Naive thymus-derived CD8-positive, alpha-beta T cell (primary cell): ENCODE measurements at regions not wholly inside any gene's neighbourhood (a gene's known extent, or its start where the extent isn't known, plus 50 kb on each side); places are given as distances from the start of the nearest gene placed in this dataset.
"Not testable (repeated sequence)": the region's sequence is repeated elsewhere in the genome, so short reads cannot be mapped to it uniquely, and the experiment has no call there.

Experiments
- ATAC-seq, 2 donors: fragments of 150-1000 bp; cut with Tn5 transposase in 1 of 2; sonication (Bioruptor Pico), chemical (Tn5 transposase) in 1 of 2; 1 replicate in 1 of 2; 2 replicates in 1 of 2; pipeline ENCODE4 v1.10.0; 2021; ENCODE audit warnings: mild to moderate bottlenecking in 2 of 2, moderate library complexity in 2 of 2
- POLR2A ChIA-PET: fragments of 350-600 bp; sonication (Branson Sonifier 250); formaldehyde crosslinking; loops from one replicate; lab custom pipeline; 2021; ENCODE audit warnings: antibody characterized with exemption; lab: Charles Lee
- DNase-seq, 10 donors: peaks; one replicate each; pipeline versions ENCODE4 v3.0.0 to v3.0.0-alpha.2; 2020 to 2022
- H3K27ac Mint-ChIP-seq, 10 donors: one replicate each; pipeline ENCODE4 v1.8.0; 2020 to 2022; ENCODE audit warnings: mild to moderate bottlenecking in 10 of 10, mixed read lengths in 10 of 10, moderate library complexity in 4 of 10, inconsistent platforms in 1 of 10
- H3K27me3 Mint-ChIP-seq, 5 donors: one replicate each; pipeline ENCODE4 v1.8.0; 2021 to 2022; ENCODE audit warnings: mixed read lengths in 5 of 5
- H3K36me3 Mint-ChIP-seq, 3 donors: one replicate each; pipeline ENCODE4 v1.8.0; 2020 to 2022; ENCODE audit warnings: mixed read lengths in 3 of 3, mild to moderate bottlenecking in 2 of 3, inconsistent platforms in 1 of 3
- H3K4me1 Mint-ChIP-seq, 4 donors: one replicate each; pipeline ENCODE4 v1.8.0; 2021 to 2022; ENCODE audit warnings: mixed read lengths in 4 of 4
- H3K4me3 Mint-ChIP-seq, 10 donors: one replicate each; pipeline ENCODE4 v1.8.0; 2020 to 2022; ENCODE audit warnings: mild to moderate bottlenecking in 10 of 10, mixed read lengths in 10 of 10, moderate library complexity in 6 of 10, inconsistent platforms in 1 of 10
- H3K9me3 Mint-ChIP-seq, 9 donors: one replicate each; pipeline ENCODE4 v1.8.0; 2020 to 2022; ENCODE audit warnings: mixed read lengths in 9 of 9, mild to moderate bottlenecking in 3 of 9, inconsistent platforms in 1 of 9, moderate library complexity in 1 of 9

DNA sequence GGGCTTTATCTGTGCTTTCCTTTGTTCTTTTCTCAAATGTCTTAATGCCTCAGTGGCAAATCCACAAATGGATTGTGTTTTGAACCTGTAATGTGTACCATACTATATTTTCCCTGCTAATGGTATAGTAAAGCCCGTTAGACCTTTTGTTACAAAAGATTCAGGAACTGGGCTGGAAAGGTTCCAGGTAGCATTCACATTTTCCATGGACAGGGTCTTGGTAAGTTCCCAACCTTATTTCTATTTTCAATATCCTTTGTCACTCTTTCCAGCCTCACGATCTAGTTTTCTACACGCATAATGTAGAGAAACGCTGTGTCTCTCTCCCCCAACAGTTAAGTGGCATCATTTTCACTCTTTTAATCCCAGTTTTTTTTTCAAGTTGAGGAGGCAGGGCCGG lies 153.0 kb downstream of the PLCE1 start:
- H3K4me3 Mint-ChIP-seq: no peak overlapping the region
- no peak for DNase-seq
- H3K27me3 Mint-ChIP-seq: peaks cover 0 to 13% (median 9%) of the 10 kb centered on the region in 5 donors
- H3K27ac Mint-ChIP-seq: no peak overlapping the region
- POLR2A ChIA-PET: no interaction called here
- no peak for ATAC-seq
- peaks cover 0 to 1% (median 0%) of the 10 kb centered on the region in 4 donors for H3K4me1 Mint-ChIP-seq
- H3K36me3 Mint-ChIP-seq: no peaks in the 10 kb centered on the region
- peaks cover 0 to 9% (median 0%) of the 10 kb centered on the region in 9 donors for H3K9me3 Mint-ChIP-seq

DNA sequence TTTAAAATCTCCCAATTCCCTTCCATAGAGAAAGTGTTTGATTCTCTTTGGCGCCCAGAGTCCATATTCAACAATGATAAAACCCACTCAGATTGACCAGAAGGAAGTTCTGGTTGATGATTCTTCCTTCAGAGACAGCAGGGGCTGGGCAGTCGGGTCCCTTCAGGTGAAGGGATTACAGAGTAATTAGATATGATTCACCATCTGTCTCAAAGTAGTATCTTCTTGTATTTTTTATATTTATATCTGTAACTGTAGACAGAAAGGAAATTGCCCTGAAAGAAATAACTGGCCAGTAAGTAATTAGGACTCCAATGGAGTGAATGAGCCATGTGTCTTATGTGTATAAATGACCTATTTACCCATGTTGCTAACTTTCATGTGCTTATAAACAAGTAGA lies 156.0 kb downstream of the PLCE1 start:
- H3K27me3 Mint-ChIP-seq: peaks cover 0 to 12% (median 9%) of the 10 kb centered on the region in 5 donors
- peaks cover 0 to 5% (median 0%) of the 10 kb centered on the region in 9 donors for H3K9me3 Mint-ChIP-seq
- H3K4me1 Mint-ChIP-seq: peaks cover 0 to 1% (median 0%) of the 10 kb centered on the region in 4 donors
- no peak overlapping the region for H3K4me3 Mint-ChIP-seq
- no peak overlapping the region for H3K27ac Mint-ChIP-seq
- DNase-seq: no peak
- no peak for ATAC-seq
- H3K36me3 Mint-ChIP-seq: no peaks in the 10 kb centered on the region
- POLR2A ChIA-PET: no interaction called here

DNA sequence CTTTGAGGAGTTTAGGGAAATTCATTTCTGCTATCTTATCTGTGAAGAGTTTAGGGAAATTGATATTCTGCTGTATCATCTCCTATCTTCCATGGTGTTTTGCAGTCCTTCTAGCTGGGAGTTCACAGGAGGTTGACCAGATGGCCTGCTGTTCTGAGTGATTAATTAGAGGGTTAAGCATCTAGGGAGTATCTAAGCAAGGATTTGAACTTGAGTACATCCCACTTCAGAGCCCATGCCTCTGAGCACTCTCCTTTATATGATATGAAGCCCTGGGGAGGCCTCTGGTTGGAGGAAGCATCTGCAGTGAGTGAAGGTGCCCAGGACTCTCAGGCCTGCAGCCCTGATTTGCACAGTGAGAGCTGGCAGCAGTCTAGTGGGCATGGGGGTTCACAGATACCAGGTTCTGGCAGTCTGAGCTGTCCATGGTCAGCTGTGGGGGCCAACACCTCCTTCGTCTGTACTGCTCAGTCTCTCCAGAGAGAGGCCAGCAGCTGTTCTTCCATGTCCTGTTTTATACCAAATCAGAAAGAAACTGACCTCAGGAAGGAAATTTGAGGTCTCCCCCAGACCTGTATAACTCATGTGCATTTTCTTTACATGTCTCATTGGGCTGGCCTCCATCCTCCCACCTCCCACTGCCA lies 156.9 kb downstream of the PLCE1 start:
- no peak for DNase-seq
- Mint-ChIP-seq H3K4me3 (no peak overlapping the region), H3K27ac (no peak overlapping the region), H3K9me3 (peaks cover 0 to 5% (median 0%) of the 10 kb centered on the region in 9 donors), H3K27me3 (peaks cover 0 to 12% (median 9%) of the 10 kb centered on the region in 5 donors), H3K36me3 (no peaks in the 10 kb centered on the region), H3K4me1 (peaks cover 0 to 1% (median 0%) of the 10 kb centered on the region in 4 donors)
- ATAC-seq: no peak
- POLR2A ChIA-PET: no interaction called here

DNA sequence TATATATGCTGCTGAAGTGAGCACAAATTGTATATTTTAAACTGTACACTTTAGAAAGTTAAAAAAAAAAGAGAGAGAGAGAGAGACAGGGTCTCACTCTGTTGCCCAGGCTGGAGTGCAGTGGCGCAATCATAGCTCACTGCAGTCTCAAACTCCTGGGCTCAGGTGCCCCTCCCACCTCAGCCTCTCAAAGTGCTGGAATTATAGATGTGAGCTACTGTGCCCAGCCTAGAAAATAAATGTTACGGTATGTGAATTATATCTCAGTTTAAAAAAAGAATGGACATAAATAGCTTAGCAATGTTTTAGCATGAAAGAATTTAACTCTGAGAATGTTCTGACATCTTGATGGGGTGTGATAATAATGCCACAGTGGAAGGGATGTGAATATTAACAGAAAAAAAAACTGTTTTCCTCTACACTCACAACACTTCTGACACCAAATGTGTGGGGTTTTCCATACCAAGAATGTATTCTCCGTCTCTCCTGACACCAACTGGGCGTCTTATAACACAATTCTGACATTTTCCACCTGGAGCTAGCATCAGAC lies 162.1 kb downstream of the PLCE1 start:
- H3K9me3 Mint-ChIP-seq: peaks cover 0 to 7% (median 0%) of the 10 kb centered on the region in 9 donors
- no peak overlapping the region for H3K27ac Mint-ChIP-seq
- H3K4me1 Mint-ChIP-seq: no peaks in the 10 kb centered on the region
- H3K27me3 Mint-ChIP-seq: peaks cover 0 to 9% (median 6%) of the 10 kb centered on the region in 5 donors
- no peaks in the 10 kb centered on the region for H3K36me3 Mint-ChIP-seq
- DNase-seq (no peak), ATAC-seq (no peak)
- POLR2A ChIA-PET: no interaction called here
- no peak overlapping the region for H3K4me3 Mint-ChIP-seq

DNA sequence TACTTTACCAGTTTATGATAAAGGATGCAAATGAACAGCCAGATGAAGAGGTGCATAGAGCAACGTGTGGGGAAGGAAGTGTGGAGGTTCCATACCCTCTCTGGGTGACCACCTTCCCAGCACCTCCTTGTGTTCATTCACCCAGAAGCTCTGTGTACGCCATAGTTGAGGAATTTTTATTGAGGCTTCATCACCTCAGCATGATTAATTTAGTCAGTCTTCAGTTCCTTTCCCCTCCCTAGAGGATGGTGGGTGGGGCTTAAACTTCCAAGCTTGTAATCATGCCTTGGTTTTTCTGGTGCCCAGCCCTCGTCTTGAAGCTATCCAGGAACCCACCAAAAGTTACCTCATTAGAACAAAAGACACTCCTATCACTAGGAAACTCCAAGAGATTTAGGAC lies 162.7 kb downstream of the PLCE1 start:
- ATAC-seq (no peak), DNase-seq (no peak)
- H3K36me3 Mint-ChIP-seq: no peaks in the 10 kb centered on the region
- H3K9me3 Mint-ChIP-seq: peaks cover 0 to 11% (median 5%) of the 10 kb centered on the region in 9 donors
- no peak overlapping the region for H3K4me3 Mint-ChIP-seq
- no peaks in the 10 kb centered on the region for H3K4me1 Mint-ChIP-seq
- H3K27me3 Mint-ChIP-seq: peaks cover 0 to 2% (median under 1%) of the 10 kb centered on the region in 5 donors
- POLR2A ChIA-PET: no interaction called here
- no peak overlapping the region for H3K27ac Mint-ChIP-seq

DNA sequence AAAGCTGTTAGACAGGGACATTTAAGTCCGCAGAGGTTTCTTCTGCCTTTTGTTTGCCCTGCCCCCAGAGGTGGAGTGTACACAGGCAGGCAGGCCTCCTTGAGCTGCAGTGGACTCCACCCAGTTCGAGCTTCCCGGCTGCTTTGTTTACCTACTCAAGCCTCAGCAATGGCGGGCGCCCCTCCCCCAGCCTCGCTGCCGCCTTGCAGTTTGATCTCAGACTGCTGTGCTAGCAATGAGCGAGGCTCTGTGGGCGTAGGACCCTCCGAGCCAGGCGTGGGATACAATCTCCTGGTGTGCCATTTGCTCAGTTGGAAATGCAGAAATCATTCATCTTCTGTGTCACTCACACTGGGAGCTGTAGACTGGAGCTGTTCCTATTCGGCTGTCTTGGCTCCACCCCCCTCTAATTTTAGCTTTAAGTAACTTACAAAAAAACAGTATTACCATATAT lies 171.5 kb downstream of the PLCE1 start:
- H3K27ac Mint-ChIP-seq, ATAC-seq, H3K36me3 Mint-ChIP-seq, H3K4me3 Mint-ChIP-seq, H3K4me1 Mint-ChIP-seq, POLR2A ChIA-PET, DNase-seq: not testable (repeated sequence)
- H3K27me3 Mint-ChIP-seq: peaks cover 0 to 16% (median 8%) of the 10 kb centered on the region in 5 donors
- peaks cover 0 to 14% (median 5%) of the 10 kb centered on the region in 9 donors for H3K9me3 Mint-ChIP-seq

DNA sequence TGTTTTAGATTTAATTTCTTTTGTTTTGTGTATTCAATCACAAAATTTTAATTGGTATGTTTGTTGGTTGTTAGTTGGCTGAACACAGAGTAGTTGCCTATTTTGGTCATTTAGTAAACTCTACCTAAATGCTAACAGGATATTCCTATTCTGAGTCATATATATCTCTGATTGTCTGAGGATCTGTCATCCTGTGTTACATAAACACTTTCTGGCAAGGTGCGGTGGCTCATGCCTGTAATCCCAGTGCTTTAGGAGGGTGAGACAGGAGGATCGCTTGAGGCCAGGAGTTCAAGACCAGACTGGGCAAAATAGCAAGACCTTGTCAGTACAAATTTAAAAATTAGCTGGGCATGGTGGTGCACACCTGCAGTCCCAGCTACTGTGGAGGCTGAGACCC lies 178.6 kb downstream of the PLCE1 start:
- Mint-ChIP-seq H3K9me3 (no peaks in the 10 kb centered on the region), H3K4me3 (no peak overlapping the region), H3K4me1 (peaks cover 0 to 2% (median 0%) of the 10 kb centered on the region in 4 donors), H3K36me3 (no peaks in the 10 kb centered on the region), H3K27ac (no peak overlapping the region), H3K27me3 (peaks cover 4 to 25% (median 10%) of the 10 kb centered on the region in 5 donors)
- DNase-seq (no peak), ATAC-seq (no peak)
- POLR2A ChIA-PET: no interaction called here

DNA sequence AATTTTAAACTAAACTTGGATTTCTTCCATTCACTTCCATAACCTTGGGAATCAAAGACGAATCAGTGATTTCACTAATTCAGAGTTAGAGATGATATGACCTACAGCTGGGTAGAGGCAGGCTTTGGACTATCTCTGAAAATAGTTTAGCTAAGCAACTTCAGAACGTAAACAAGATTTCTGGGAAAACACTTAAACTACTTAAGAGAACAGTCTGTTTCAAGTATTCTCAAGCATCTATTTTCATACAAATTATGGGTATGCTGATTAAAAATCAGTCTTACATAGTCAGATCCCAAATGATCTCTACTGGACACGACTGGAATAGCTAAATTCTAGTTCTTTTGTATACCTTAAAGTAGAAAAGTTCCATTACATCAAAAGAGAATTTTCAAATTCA lies 179.9 kb downstream of the PLCE1 start:
- ATAC-seq (no peak), DNase-seq (no peak)
- H3K4me1 Mint-ChIP-seq: peaks cover 0 to 2% (median 0%) of the 10 kb centered on the region in 4 donors
- H3K9me3 Mint-ChIP-seq: no peaks in the 10 kb centered on the region
- no peak overlapping the region for H3K4me3 Mint-ChIP-seq
- POLR2A ChIA-PET: no interaction called here
- peaks cover 4 to 26% (median 8%) of the 10 kb centered on the region in 5 donors for H3K27me3 Mint-ChIP-seq
- H3K36me3 Mint-ChIP-seq: no peaks in the 10 kb centered on the region
- no peak overlapping the region for H3K27ac Mint-ChIP-seq

DNA sequence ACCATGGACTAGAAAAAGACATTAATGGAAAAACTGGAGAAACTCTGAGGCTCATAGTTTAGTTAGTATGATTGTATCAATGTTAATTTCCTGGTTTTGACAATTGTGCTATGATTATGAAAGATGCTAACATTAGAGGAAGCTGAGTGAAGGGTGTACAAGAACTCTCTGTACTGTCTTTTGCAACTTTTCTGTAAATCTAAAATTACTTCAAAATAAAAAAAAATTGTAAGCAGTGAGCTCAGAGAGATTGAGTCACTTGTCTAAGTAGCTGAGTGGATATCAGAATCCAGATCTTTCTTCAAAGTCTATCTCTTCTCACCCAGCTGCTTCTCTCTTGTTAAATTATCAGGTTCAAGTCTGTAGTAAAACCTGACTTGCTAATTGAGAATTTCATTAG lies 181.1 kb downstream of the PLCE1 start:
- Mint-ChIP-seq H3K27me3 (peaks cover 2 to 21% (median 8%) of the 10 kb centered on the region in 5 donors), H3K4me3 (no peak overlapping the region), H3K9me3 (no peaks in the 10 kb centered on the region), H3K27ac (no peak overlapping the region), H3K36me3 (no peaks in the 10 kb centered on the region), H3K4me1 (no peaks in the 10 kb centered on the region)
- no peak for ATAC-seq
- POLR2A ChIA-PET: no interaction called here
- DNase-seq: no peak

DNA sequence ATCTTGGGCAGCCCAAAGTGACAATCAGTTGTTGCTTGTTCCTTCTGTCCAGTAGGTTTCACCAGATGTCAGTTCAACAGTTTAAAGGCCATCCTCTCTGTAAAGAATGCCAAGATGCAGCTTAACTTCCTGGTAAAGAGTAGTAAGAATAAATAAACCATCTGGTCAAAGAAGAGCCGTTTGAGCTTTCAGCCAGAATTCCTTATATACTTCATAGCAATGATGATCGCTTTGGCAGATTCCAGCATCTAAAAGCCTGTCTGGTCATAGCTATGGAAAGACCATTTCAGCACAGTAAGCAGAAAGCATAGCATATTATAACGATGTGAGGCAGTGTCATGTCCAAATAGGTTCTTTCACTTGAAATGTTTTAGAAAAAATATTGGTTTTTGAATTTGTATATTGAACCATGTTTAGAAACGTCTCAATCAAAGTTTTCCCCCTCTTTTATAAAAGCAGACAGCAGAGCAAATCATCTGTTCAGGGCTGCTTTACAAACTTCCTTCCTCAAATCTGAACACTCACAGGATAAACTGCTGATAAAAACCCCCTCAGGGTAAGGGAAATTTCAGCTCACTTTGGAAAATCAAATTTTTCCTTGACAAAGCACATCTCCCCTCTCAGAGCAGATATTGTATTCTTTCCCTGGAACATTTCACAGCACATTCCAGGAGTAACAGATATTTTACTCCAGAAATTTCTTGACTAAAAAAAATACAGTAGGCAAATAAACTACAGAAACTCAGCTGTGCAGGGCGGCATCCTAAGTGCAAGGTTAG lies 184.1 kb downstream of the NOC3L start:
- H3K4me1 Mint-ChIP-seq: no peaks in the 10 kb centered on the region
- H3K27me3 Mint-ChIP-seq: peaks cover 0 to 13% (median 5%) of the 10 kb centered on the region in 5 donors
- no peak overlapping the region for H3K27ac Mint-ChIP-seq
- no peak overlapping the region for H3K4me3 Mint-ChIP-seq
- no peaks in the 10 kb centered on the region for H3K9me3 Mint-ChIP-seq
- H3K36me3 Mint-ChIP-seq: no peaks in the 10 kb centered on the region
- ATAC-seq (no peak), DNase-seq (no peak)
- POLR2A ChIA-PET: no interaction called here

DNA sequence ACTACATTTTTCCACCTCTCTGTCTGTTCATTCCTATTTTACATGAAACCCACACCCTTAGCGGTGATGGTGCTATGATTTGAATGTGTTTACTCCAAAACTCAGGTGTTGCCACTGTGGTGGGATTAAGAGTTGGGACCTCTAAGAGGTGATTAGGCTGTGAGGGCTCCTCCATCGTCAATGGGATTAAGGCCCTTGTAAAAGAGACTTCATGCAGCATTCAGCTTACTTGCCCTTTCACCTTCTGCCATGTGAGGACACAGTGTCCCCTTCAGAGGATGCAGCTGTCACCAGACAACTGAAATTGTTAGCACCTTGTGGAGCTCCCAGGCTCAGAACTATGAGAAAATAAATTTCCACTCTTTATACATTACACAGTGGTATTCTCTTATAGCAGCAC lies 182.2 kb downstream of the NOC3L start:
- H3K27ac Mint-ChIP-seq: no peak overlapping the region
- no peaks in the 10 kb centered on the region for H3K9me3 Mint-ChIP-seq
- POLR2A ChIA-PET: no interaction called here
- H3K4me3 Mint-ChIP-seq: no peak overlapping the region
- H3K4me1 Mint-ChIP-seq: no peaks in the 10 kb centered on the region
- no peak for ATAC-seq
- peaks cover 3 to 28% (median 9%) of the 10 kb centered on the region in 5 donors for H3K27me3 Mint-ChIP-seq
- DNase-seq: no peak
- H3K36me3 Mint-ChIP-seq: no peaks in the 10 kb centered on the region

DNA sequence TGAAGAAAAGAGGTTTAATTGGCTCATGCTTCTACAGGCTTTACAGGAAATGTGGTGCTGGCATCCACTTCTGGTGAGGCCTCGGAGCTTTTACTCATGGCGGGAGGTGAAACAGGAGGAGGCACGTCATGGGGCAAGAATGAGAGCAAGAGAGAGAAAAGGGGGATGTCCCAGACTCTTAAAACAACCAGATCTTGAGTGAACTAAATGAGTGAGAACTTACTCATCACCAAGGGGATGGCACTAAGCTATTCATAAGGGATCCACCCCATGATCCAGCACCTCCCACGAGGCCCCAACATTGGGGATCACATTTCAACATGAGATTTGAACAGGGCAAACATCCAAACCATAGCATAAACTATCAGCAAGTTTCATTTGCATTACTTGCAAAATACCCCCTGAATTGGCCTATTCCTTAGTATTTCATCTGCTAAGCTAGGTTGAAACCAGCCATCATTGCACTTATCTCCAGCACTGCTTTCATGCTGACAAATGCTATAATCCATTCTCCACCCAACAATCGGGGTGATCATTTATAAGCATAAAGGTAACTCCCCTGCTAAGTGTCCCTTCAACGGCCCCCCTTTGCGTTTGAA lies 179.0 kb downstream of the NOC3L start:
- no peak for DNase-seq
- Mint-ChIP-seq H3K36me3 (no peaks in the 10 kb centered on the region), H3K4me1 (no peaks in the 10 kb centered on the region), H3K27me3 (peaks cover 0 to 29% (median 6%) of the 10 kb centered on the region in 5 donors), H3K4me3 (no peak overlapping the region), H3K27ac (no peak overlapping the region), H3K9me3 (no peaks in the 10 kb centered on the region)
- POLR2A ChIA-PET: no interaction called here
- no peak for ATAC-seq

DNA sequence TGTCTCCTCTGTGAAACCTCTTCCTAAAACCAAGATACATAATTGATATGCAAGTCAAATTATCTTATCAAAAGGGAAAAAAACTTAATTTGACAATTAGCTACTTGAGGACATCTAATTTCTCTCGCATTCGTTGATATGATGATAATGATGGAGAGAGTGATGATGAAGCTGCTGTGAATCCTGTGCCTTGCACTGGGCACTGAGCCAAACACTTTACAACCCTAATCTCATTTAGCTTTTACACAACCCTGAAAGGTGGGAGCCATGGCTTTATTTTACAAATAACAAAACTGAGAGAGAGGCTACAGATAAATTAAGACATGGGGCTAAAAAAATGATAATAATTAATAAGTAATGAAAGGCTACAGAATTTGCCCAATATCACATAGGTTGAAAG lies 176.0 kb downstream of the NOC3L start:
- no peak for ATAC-seq
- DNase-seq: no peak
- peaks cover 0 to 4% (median 0%) of the 10 kb centered on the region in 9 donors for H3K9me3 Mint-ChIP-seq
- no peak overlapping the region for H3K4me3 Mint-ChIP-seq
- H3K36me3 Mint-ChIP-seq: peaks cover 0 to 2% (median 0%) of the 10 kb centered on the region in 3 donors
- POLR2A ChIA-PET: no interaction called here
- no peaks in the 10 kb centered on the region for H3K4me1 Mint-ChIP-seq
- peaks cover 2 to 49% (median 17%) of the 10 kb centered on the region in 5 donors for H3K27me3 Mint-ChIP-seq
- H3K27ac Mint-ChIP-seq: no peak overlapping the region
